Mesenchymal stem cell (in vitro differentiated cells and primary cell): ENCODE measurements at regions not wholly inside any gene's neighbourhood (a gene's known extent, or its start where the extent isn't known, plus 50 kb on each side); places are given as distances from the start of the nearest gene placed in this dataset.

ENCODE experiments used
- DNase-seq: peaks from one replicate; pipeline ENCODE4 v3.0.0-alpha.2; 2013
- H2AFZ ChIP-seq: one replicate; pipeline ENCODE4 v1.6.1; 2013; ENCODE audit warnings: low read depth, mild to moderate bottlenecking, control low read depth, inconsistent platforms, low read length, moderate library complexity
- H2AK5ac ChIP-seq: 2 replicates; pipeline ENCODE4 v1.6.1; 2013; ENCODE audit warnings: low read length, moderate library complexity, mild to moderate bottlenecking, inconsistent platforms; ENCODE audit not compliant: severe bottlenecking
- H2BK120ac ChIP-seq: one replicate; pipeline ENCODE4 v1.6.1; 2013; ENCODE audit warnings: low read depth, mild to moderate bottlenecking, inconsistent platforms, low read length, moderate library complexity
- H2BK12ac ChIP-seq, 2 experiments: one replicate each; pipeline ENCODE4 v1.6.1; 2013; ENCODE audit warnings: inconsistent platforms in 2 of 2, low read length in 2 of 2, mild to moderate bottlenecking in 2 of 2, moderate library complexity in 2 of 2, control low read depth in 1 of 2
- H2BK15ac ChIP-seq: one replicate; pipeline ENCODE4 v1.6.1; 2013; ENCODE audit warnings: mild to moderate bottlenecking, low read depth, inconsistent platforms; ENCODE audit not compliant: poor library complexity, severe bottlenecking
- H2BK5ac ChIP-seq: 2 replicates; pipeline ENCODE4 v1.6.1; 2013; ENCODE audit warnings: low read depth, mild to moderate bottlenecking, low read length, control low read depth, inconsistent platforms; ENCODE audit not compliant: poor library complexity, severe bottlenecking
- H3K14ac ChIP-seq, 2 experiments: one replicate each; pipeline ENCODE4 v1.6.1; 2013; ENCODE audit warnings: inconsistent platforms in 2 of 2, low read length in 2 of 2, control low read depth in 1 of 2, mild to moderate bottlenecking in 1 of 2, moderate library complexity in 1 of 2
- H3K18ac ChIP-seq, 2 experiments: one replicate each; pipeline ENCODE4 v1.6.1; 2013; ENCODE audit warnings: inconsistent platforms in 2 of 2, low read length in 2 of 2, control low read depth in 1 of 2, low read depth in 1 of 2, mild to moderate bottlenecking in 1 of 2
- H3K23ac ChIP-seq, 2 experiments: one replicate each; pipeline ENCODE4 v1.6.1; 2013; ENCODE audit warnings: inconsistent platforms in 2 of 2, low read length in 2 of 2, mild to moderate bottlenecking in 2 of 2, moderate library complexity in 2 of 2, control low read depth in 1 of 2
- H3K27ac ChIP-seq: 2 replicates; pipeline ENCODE4 v1.5.1; 2013; ENCODE audit warnings: mild to moderate bottlenecking, moderate library complexity, low read length, control low read depth, inconsistent platforms; ENCODE audit not compliant: poor library complexity, severe bottlenecking
- H3K27me3 ChIP-seq, 2 experiments: 2 replicates each; pipeline versions ENCODE4 v1.6.1 to v1.7.0; 2013; ENCODE audit warnings: low read length in 2 of 2, mild to moderate bottlenecking in 2 of 2, moderate library complexity in 2 of 2, control low read depth in 1 of 2, inconsistent platforms in 1 of 2; ENCODE audit not compliant: control insufficient read depth in 1 of 2, insufficient read depth in 1 of 2
- H3K36me3 ChIP-seq, 2 experiments: 2 replicates each; pipeline versions ENCODE4 v1.6.1 to v1.7.0; 2013; ENCODE audit warnings: low read length in 2 of 2, control low read depth in 1 of 2, inconsistent platforms in 1 of 2, low read depth in 1 of 2, mild to moderate bottlenecking in 1 of 2; ENCODE audit not compliant: insufficient read depth in 2 of 2, control insufficient read depth in 1 of 2
- H3K4ac ChIP-seq, 2 experiments: one replicate each; pipeline ENCODE4 v1.6.1; 2013; ENCODE audit warnings: inconsistent platforms in 2 of 2, low read length in 2 of 2, mild to moderate bottlenecking in 2 of 2, moderate library complexity in 2 of 2, control low read depth in 1 of 2, low read depth in 1 of 2
- H3K4me1 ChIP-seq: 2 replicates; pipeline ENCODE4 v1.6.1; 2013; ENCODE audit warnings: low read depth, low read length, control low read depth; ENCODE audit not compliant: control insufficient read depth, insufficient read depth
- H3K4me2 ChIP-seq: 2 replicates; pipeline ENCODE4 v1.6.1; 2013; ENCODE audit warnings: low read length, mild to moderate bottlenecking, inconsistent platforms; ENCODE audit not compliant: poor library complexity, severe bottlenecking
- H3K4me3 ChIP-seq, 2 experiments: 2 replicates each; pipeline versions ENCODE4 v1.5.1 to v1.7.0; 2013; ENCODE audit warnings: low read length in 2 of 2, mild to moderate bottlenecking in 2 of 2, control low read depth in 1 of 2, low read depth in 1 of 2; ENCODE audit not compliant: insufficient read depth in 1 of 2
- H3K79me1 ChIP-seq: replicated peaks from 2 replicates; pipeline ENCODE4 v1.6.1; 2013; ENCODE audit warnings: mild to moderate bottlenecking, control low read depth, low read length, inconsistent platforms; ENCODE audit not compliant: poor library complexity, severe bottlenecking
- H3K9ac ChIP-seq: 2 replicates; pipeline ENCODE4 v1.7.0; 2013; ENCODE audit warnings: mild to moderate bottlenecking, low read length, moderate library complexity
- H3K9me3 ChIP-seq: 2 replicates; pipeline ENCODE4 v1.7.0; 2013; ENCODE audit warnings: mild to moderate bottlenecking, low read length; ENCODE audit not compliant: control insufficient read depth
- H4K8ac ChIP-seq: one replicate; pipeline ENCODE4 v1.6.1; 2013; ENCODE audit warnings: inconsistent platforms, mild to moderate bottlenecking, low read length, moderate library complexity
- H4K91ac ChIP-seq: one replicate; pipeline ENCODE4 v1.6.1; 2013; ENCODE audit warnings: mild to moderate bottlenecking, low read length, inconsistent platforms
- WGBS: methylation state at CpG from one replicate; pipeline ENCODE4 v1.1.7; 2013; ENCODE audit warnings: mixed read lengths; 5-methylcytosine and 5-hydroxymethylcytosine counted together

DNA sequence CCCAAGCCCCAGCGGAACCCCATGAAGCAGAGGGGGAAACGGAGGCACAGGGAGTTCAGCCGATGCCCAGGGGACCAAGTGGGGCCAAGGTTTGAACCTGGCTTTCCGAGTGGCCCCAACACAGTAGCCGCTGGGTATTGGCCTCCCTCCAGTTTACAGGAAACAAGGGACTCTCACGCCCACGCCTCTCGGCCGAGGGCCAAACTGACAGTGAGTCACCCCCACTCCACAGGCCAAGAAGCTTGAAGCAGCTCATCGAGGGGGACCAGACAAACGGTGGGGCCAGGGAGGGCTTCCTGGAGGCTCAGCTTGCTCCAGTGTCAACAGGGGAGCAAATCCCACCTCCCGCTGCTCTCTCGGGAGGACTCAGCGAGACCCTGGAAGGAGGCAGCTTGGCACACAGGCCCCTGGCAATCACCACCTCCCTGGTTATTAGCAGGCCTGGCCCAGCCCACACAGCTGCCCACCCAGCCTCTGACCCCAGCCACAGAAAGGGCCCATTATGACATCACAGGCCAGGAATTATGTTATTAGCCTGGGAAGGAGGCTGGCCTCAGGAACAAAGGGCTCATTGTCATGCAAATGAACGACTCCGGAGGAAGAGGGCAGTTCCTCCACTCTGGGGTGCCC lies 54.6 kb downstream of the NCOR2 start:
- Histone ChIP-seq H3K14ac (no peak overlapping the region), H3K4me3 (peak overlapping the region in 1 of 2 experiments; percentile 26), H2BK12ac (peak overlapping the region; percentile 46 to 97), H3K4ac (peak overlapping the region; percentile 71 to 76), H3K4me2 (peak overlapping the region; percentile 6), H2BK5ac (peak overlapping the region; percentile 21), H2AK5ac (peak overlapping the region; percentile 40), H3K23ac (no peak overlapping the region), H3K9me3 (no peaks in the 10 kb centered on the region), H2BK120ac (peak overlapping the region; percentile 83), H3K27ac (peak overlapping the region; percentile 70), H3K36me3 (peaks cover 12 to 49% of the 10 kb centered on the region in 2 experiments), H3K27me3 (no peaks in the 10 kb centered on the region), H4K8ac (peak overlapping the region; percentile 74), H2BK15ac (no peak overlapping the region), H3K4me1 (peaks cover 82% of the 10 kb centered on the region), H2AFZ (no peak overlapping the region), H3K18ac (peak overlapping the region; percentile 74 to 84), H3K79me1 (no peaks in the 10 kb centered on the region), H4K91ac (peak overlapping the region; percentile 90), H3K9ac (peak overlapping the region; percentile 63)
- DNase-seq = peak; percentile 97
- WGBS = 8% methylated on average over 16 of the region's 16 CpGs

DNA sequence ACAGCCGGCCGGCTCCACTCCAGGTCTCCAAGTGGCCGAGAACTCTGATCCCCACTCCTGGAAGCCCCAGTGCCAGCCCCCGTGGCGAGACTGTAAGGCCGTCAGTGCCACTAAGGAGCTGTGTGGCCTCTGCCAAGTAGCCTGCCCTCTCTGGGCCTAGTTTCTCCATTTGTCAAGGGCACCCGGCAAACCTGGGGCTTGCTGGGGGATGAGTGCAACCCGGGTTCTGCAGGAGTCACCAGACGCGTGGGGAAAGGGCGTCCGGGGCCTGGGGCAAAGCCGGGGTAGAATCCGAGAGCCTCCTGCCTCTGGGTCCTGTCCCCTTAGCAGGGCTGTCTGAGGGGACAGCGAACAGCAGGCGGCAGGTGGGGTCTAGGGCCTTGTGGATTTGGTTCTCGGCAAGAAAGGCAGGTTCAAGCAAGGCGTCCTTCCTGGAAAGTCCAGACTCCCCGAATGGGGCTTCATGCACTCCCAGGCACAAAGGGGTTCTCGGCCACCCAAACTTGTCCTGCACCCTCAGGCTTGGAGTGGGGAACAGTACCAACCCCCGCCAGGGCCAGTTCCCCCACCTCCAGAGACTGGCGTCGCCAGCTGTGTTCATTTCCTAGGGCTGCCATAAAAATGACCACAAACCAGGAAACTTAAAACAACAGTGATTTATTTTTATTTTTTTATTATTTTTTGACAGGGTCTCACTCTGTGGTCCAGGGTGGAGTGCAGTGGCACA lies 56.0 kb downstream of the NCOR2 start:
- no peak overlapping the region for H4K8ac ChIP-seq
- no peaks in the 10 kb centered on the region for H3K9me3 ChIP-seq
- peak overlapping the region; percentile 67 for H2AK5ac ChIP-seq
- H2BK15ac ChIP-seq = no peak overlapping the region
- H4K91ac ChIP-seq = peak overlapping the region; percentile 52
- no peaks in the 10 kb centered on the region for H3K27me3 ChIP-seq
- DNase-seq = no peak
- no peaks in the 10 kb centered on the region for H3K79me1 ChIP-seq
- H2BK12ac ChIP-seq = peak overlapping the region; percentile 60 to 98
- peak overlapping the region; percentile 70 for H3K27ac ChIP-seq
- no peak overlapping the region for H2BK5ac ChIP-seq
- peak overlapping the region in 1 of 2 experiments; percentile 12 for H3K14ac ChIP-seq
- peaks cover 88% of the 10 kb centered on the region for H3K4me1 ChIP-seq
- WGBS = 88% methylated on average over 23 of the region's 23 CpGs
- H3K36me3 ChIP-seq = peaks cover 12 to 53% of the 10 kb centered on the region in 2 experiments
- no peak overlapping the region for H2AFZ ChIP-seq
- peak overlapping the region in 1 of 2 experiments; percentile 32 for H3K4ac ChIP-seq
- no peak overlapping the region for H3K23ac ChIP-seq
- H3K4me3 ChIP-seq = no peak overlapping the region
- H3K9ac ChIP-seq = no peak overlapping the region
- peak overlapping the region; percentile 29 for H2BK120ac ChIP-seq
- H3K18ac ChIP-seq = peak overlapping the region in 1 of 2 experiments; percentile 86
- no peak overlapping the region for H3K4me2 ChIP-seq

DNA sequence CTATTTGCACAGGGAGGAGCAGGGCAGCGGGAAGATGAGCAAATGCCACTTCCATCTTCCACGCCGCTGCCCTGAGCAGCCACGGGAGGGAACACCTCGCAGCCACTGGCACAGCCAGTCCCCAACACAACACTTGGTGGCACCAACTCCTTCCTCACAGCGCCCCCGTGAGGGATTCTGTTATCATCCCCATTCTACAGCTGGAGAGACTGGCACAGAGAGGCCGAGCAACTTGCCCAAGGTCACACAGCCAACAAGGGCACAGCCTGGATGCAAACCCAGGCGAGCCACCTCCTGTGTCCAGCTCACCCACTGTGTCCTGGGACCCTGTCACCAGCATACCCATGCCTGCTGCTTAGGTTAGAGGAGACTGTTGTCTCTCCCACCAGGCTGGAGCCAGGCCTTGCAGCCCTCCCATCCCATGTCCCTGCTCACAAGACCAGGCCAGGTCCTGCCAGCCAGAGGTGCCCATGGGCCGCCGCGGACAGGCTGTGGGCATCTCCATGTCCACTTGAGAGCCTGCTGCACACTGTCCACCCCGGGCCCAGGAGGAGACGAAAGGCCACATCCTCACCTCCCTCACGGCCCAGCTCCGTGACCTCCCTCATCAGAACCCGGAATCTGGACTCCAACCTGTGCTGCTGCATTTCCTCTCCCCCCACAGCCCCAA lies 57.0 kb downstream of the NCOR2 start:
- H2BK12ac ChIP-seq = peak overlapping the region; percentile 60 to 98
- peak overlapping the region; percentile 61 to 86 for H3K18ac ChIP-seq
- peak overlapping the region; percentile 92 for H3K27ac ChIP-seq
- peak overlapping the region in 1 of 2 experiments; percentile 93 for H3K14ac ChIP-seq
- peak overlapping the region; percentile 63 for H2BK5ac ChIP-seq
- no peak overlapping the region for H3K9ac ChIP-seq
- peak overlapping the region; percentile 81 for H4K91ac ChIP-seq
- H3K4me2 ChIP-seq = no peak overlapping the region
- peak overlapping the region; percentile 22 for H2BK120ac ChIP-seq
- H3K9me3 ChIP-seq = no peaks in the 10 kb centered on the region
- no peaks in the 10 kb centered on the region for H3K79me1 ChIP-seq
- no peak overlapping the region for H2BK15ac ChIP-seq
- no peaks in the 10 kb centered on the region for H3K27me3 ChIP-seq
- no peak overlapping the region for H2AFZ ChIP-seq
- no peak overlapping the region for H3K4me3 ChIP-seq
- peak overlapping the region; percentile 67 for H4K8ac ChIP-seq
- 92% methylated on average over 17 of the region's 17 CpGs for WGBS
- no peak for DNase-seq
- H3K36me3 ChIP-seq = peaks cover 10 to 48% of the 10 kb centered on the region in 2 experiments
- peak overlapping the region; percentile 3 to 90 for H3K4ac ChIP-seq
- peak overlapping the region; percentile 61 for H2AK5ac ChIP-seq
- peak overlapping the region in 1 of 2 experiments; percentile 46 for H3K23ac ChIP-seq
- peaks cover 89% of the 10 kb centered on the region for H3K4me1 ChIP-seq
